ENCODE measurements at regions not wholly inside any gene's neighbourhood (a gene's known extent, or its start where the extent isn't known, plus 50 kb on each side); places are given as distances from the start of the nearest gene placed in this dataset.

GRCh38 chr11:56906683-56907148 is 82.0 kb upstream of the OR5AK2 start:
- 68% methylated on average over 1 of the region's 2 CpGs for WGBS (ENCODE audit: insufficient coverage)
- H3K4me3 Mint-ChIP-seq: no peak overlapping the region

GRCh38 chr11:56905936-56906335 is 82.8 kb upstream of the OR5AK2 start:
- intact Hi-C loops (cut with micrococcal nuclease): no loop called here
- Mint-ChIP-seq H3K9me3 (peaks cover 0 to 2% of the 10 kb centered on the region in 2 donors), H3K4me1 (no peaks in the 10 kb centered on the region), H3K4me3 (no peak overlapping the region), H3K27ac (no peak overlapping the region), H3K36me3 (no peaks in the 10 kb centered on the region), H3K27me3 (ENCODE audit: low read depth in 2 of 2) (no peaks in the 10 kb centered on the region)
- no peak for ATAC-seq
- Histone ChIP-seq H3K9me3 (ENCODE audit: control insufficient read depth, insufficient read depth, low read length) (no peaks in the 10 kb centered on the region), H3K36me3 (ENCODE audit: control insufficient read depth, insufficient read depth, low read length) (no peaks in the 10 kb centered on the region), H3K4me1 (ENCODE audit: control insufficient read depth, insufficient read depth, low read length) (no peaks in the 10 kb centered on the region), H3K4me3 (ENCODE audit: low read length) (no peak overlapping the region), H3K27ac (ENCODE audit: low read length) (no peak overlapping the region), H3K27me3 (ENCODE audit: control insufficient read depth, insufficient read depth, low read length) (no peaks in the 10 kb centered on the region)
- TF ChIP-seq, protein P1, sequence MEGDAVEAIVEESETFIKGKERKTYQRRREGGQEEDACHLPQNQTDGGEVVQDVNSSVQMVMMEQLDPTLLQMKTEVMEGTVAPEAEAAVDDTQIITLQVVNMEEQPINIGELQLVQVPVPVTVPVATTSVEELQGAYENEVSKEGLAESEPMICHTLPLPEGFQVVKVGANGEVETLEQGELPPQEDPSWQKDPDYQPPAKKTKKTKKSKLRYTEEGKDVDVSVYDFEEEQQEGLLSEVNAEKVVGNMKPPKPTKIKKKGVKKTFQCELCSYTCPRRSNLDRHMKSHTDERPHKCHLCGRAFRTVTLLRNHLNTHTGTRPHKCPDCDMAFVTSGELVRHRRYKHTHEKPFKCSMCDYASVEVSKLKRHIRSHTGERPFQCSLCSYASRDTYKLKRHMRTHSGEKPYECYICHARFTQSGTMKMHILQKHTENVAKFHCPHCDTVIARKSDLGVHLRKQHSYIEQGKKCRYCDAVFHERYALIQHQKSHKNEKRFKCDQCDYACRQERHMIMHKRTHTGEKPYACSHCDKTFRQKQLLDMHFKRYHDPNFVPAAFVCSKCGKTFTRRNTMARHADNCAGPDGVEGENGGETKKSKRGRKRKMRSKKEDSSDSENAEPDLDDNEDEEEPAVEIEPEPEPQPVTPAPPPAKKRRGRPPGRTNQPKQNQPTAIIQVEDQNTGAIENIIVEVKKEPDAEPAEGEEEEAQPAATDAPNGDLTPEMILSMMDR (IDR thresholded peaks at IDR 0.05): no peak
- no peak for DNase-seq
- WGBS (ENCODE audit: insufficient coverage): 100% methylated on average over 1 of the region's 1 CpG

More at GRCh38 chr11:56906683-56907148, 82.0 kb upstream of the OR5AK2 start:
- Mint-ChIP-seq H3K9me3 (peaks cover 0 to 2% of the 10 kb centered on the region in 2 donors), H3K27me3 (ENCODE audit: low read depth in 2 of 2) (no peaks in the 10 kb centered on the region), H3K36me3 (no peaks in the 10 kb centered on the region), H3K27ac (no peak overlapping the region), H3K4me1 (no peaks in the 10 kb centered on the region)
- H3K27ac ChIP-seq (ENCODE audit: low read length): no peak overlapping the region
- TF ChIP-seq, protein P1 (IDR thresholded peaks at IDR 0.05): no peak
- H3K36me3 ChIP-seq (ENCODE audit: control insufficient read depth, insufficient read depth, low read length): no peaks in the 10 kb centered on the region
- H3K27me3 ChIP-seq (ENCODE audit: control insufficient read depth, insufficient read depth, low read length): no peaks in the 10 kb centered on the region
- intact Hi-C loops (cut with micrococcal nuclease): no loop called here
- ATAC-seq: no peak
- no peak overlapping the region for H3K4me3 ChIP-seq (ENCODE audit: low read length)
- H3K4me1 ChIP-seq (ENCODE audit: control insufficient read depth, insufficient read depth, low read length): no peaks in the 10 kb centered on the region
- H3K9me3 ChIP-seq (ENCODE audit: control insufficient read depth, insufficient read depth, low read length): no peaks in the 10 kb centered on the region
- no peak for DNase-seq

DNA sequence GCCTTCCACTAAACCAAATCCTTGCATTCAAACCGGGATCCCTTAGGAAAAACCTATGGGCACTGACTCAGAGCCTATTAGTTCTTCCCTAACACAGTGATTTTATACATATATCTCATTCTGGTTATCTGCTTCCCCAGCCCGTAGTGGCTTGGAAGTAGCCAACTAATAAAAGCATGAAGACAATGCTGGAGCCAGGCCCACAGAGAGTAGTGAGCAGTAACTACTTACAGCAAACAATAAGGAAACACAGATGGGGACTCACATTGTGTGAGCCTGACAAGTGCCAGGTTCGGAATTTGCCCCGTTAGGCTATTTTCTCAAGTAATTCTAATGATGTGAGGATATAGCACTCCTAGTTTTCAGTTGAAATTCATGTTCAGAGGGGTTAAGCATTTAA is 83.3 kb upstream of the OR5AK2 start:
- Mint-ChIP-seq H3K4me1 (no peaks in the 10 kb centered on the region), H3K9me3 (peaks cover 0 to 2% of the 10 kb centered on the region in 2 donors), H3K27ac (no peak overlapping the region), H3K4me3 (no peak overlapping the region), H3K27me3 (ENCODE audit: low read depth in 2 of 2) (no peaks in the 10 kb centered on the region), H3K36me3 (no peaks in the 10 kb centered on the region)
- Histone ChIP-seq H3K36me3 (ENCODE audit: control insufficient read depth, insufficient read depth, low read length) (no peaks in the 10 kb centered on the region), H3K9me3 (ENCODE audit: control insufficient read depth, insufficient read depth, low read length) (no peaks in the 10 kb centered on the region), H3K4me3 (ENCODE audit: low read length) (no peak overlapping the region), H3K27ac (ENCODE audit: low read length) (no peak overlapping the region), H3K4me1 (ENCODE audit: control insufficient read depth, insufficient read depth, low read length) (no peaks in the 10 kb centered on the region), H3K27me3 (ENCODE audit: control insufficient read depth, insufficient read depth, low read length) (no peaks in the 10 kb centered on the region)
- DNase-seq (no peak), ATAC-seq (no peak)
- intact Hi-C loops (cut with micrococcal nuclease): no loop called here
- TF ChIP-seq, protein P1 (IDR thresholded peaks at IDR 0.05): no peak
- WGBS (ENCODE audit: insufficient coverage): 70% methylated on average over 4 of the region's 4 CpGs

DNA sequence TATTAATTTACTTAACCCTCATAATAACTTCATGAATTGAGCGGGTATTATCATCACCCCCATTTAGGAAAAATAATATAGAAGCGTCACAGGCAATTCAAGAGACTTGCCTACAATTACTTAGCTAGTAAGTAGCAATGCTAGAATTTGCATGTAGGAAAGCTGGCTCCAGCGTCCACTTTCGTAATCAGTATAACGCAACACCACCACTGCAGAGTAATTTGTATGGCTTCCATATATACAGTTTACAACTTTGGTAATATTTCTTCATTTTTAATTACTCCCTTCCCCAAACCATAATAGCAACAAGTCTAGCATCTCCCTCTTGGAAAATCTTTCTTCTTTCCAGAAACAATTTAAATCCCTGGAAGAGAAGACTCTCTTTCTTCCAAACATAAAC is 89.9 kb upstream of the OR5AK2 start:
- no peaks in the 10 kb centered on the region for H3K4me1 Mint-ChIP-seq
- TF ChIP-seq, protein P1 (IDR thresholded peaks at IDR 0.05): no peak
- Histone ChIP-seq H3K36me3 (ENCODE audit: control insufficient read depth, insufficient read depth, low read length) (no peaks in the 10 kb centered on the region), H3K27me3 (ENCODE audit: control insufficient read depth, insufficient read depth, low read length) (no peaks in the 10 kb centered on the region), H3K4me1 (ENCODE audit: control insufficient read depth, insufficient read depth, low read length) (no peaks in the 10 kb centered on the region), H3K9me3 (ENCODE audit: control insufficient read depth, insufficient read depth, low read length) (no peaks in the 10 kb centered on the region), H3K27ac (ENCODE audit: low read length) (no peak overlapping the region), H3K4me3 (ENCODE audit: low read length) (no peak overlapping the region)
- 95% methylated on average over 3 of the region's 5 CpGs for WGBS (ENCODE audit: insufficient coverage)
- no peaks in the 10 kb centered on the region for H3K27me3 Mint-ChIP-seq (ENCODE audit: low read depth in 2 of 2)
- DNase-seq (no peak), ATAC-seq (no peak)
- H3K9me3 Mint-ChIP-seq: peaks cover 2 to 4% of the 10 kb centered on the region in 2 donors
- H3K27ac Mint-ChIP-seq: no peak overlapping the region
- no peaks in the 10 kb centered on the region for H3K36me3 Mint-ChIP-seq
- intact Hi-C loops (cut with micrococcal nuclease): no loop called here
- H3K4me3 Mint-ChIP-seq: no peak overlapping the region
